IMR-90 (cell line): ENCODE measurements at regions not wholly inside any gene's neighbourhood (a gene's known extent, or its start where the extent isn't known, plus 50 kb on each side); places are given as distances from the start of the nearest gene placed in this dataset.

ENCODE experiments used
- ATAC-seq: fragments of 200-7000 bp; cut with Tn5 transposase; 2 replicates; pipeline ENCODE4 v1.9.1; 2020; ENCODE audit warnings: low read depth, mild to moderate bottlenecking, moderate library complexity
- BruUV-seq: library from RNA; stranded (reverse); fragments of 400-500 nt; replicated peaks from 2 replicates; lab custom pipeline; 2021; lab: Mats Ljungman, UMichigan
- CTCF ChIA-PET: fragments of 300-600 bp; formaldehyde crosslinking; extraction: SDS; loops from one replicate; lab custom pipeline; 2021; ENCODE audit warnings: antibody characterized with exemption; lab: Yijun Ruan, JAX
- POLR2A ChIA-PET: fragments of 300-600 bp; sonication (Branson Sonifier 250); formaldehyde crosslinking; loops from one replicate; lab custom pipeline; 2022; ENCODE audit warnings: antibody characterized with exemption; ENCODE audit not compliant: unreplicated experiment; lab: Charles Lee
- DNase-seq: peaks from one replicate; pipeline ENCODE4 v3.0.0; 2013
- H2AFZ ChIP-seq: replicated peaks from 2 replicates; pipeline ENCODE3; 2013; ENCODE audit warnings: low read length, mild to moderate bottlenecking; ENCODE audit not compliant: poor library complexity
- H2AK5ac ChIP-seq: 2 replicates; pipeline ENCODE4 v1.6.1; 2013; ENCODE audit warnings: low read depth, low read length, inconsistent platforms
- H2AK9ac ChIP-seq: replicated peaks from 2 replicates; pipeline ENCODE3; 2013; ENCODE audit warnings: mild to moderate bottlenecking, low read depth, low read length, moderate library complexity; ENCODE audit not compliant: poor library complexity
- H2BK120ac ChIP-seq: 2 replicates; pipeline ENCODE4 v1.6.1; 2013; ENCODE audit warnings: low read depth, low read length, inconsistent platforms
- H2BK15ac ChIP-seq: 3 replicates; pipeline ENCODE4 v1.6.1; 2013; ENCODE audit warnings: low read depth, low read length, inconsistent platforms
- H2BK20ac ChIP-seq: 2 replicates; pipeline ENCODE4 v1.6.1; 2013; ENCODE audit warnings: low read depth, mild to moderate bottlenecking, inconsistent platforms, low read length, moderate library complexity
- H2BK5ac ChIP-seq: 2 replicates; pipeline ENCODE4 v1.6.1; 2013; ENCODE audit warnings: mild to moderate bottlenecking, low read depth, low read length, inconsistent platforms; ENCODE audit not compliant: poor library complexity, severe bottlenecking
- H3K14ac ChIP-seq: replicated peaks from 2 replicates; pipeline ENCODE4 v1.6.1; 2013; ENCODE audit warnings: low read depth, low read length, inconsistent platforms
- H3K18ac ChIP-seq: 2 replicates; pipeline ENCODE4 v1.6.1; 2013; ENCODE audit warnings: low read depth, low read length, control low read depth
- H3K23ac ChIP-seq: 2 replicates; pipeline ENCODE4 v1.6.1; 2013; ENCODE audit warnings: low read depth, low read length, inconsistent platforms
- H3K27ac ChIP-seq: 2 replicates; pipeline ENCODE4 v1.5.1; 2013; ENCODE audit warnings: mild to moderate bottlenecking, control low read depth, low read length; ENCODE audit not compliant: insufficient read depth
- H3K27me3 ChIP-seq: 2 replicates; pipeline ENCODE4 v1.6.1; 2013; ENCODE audit warnings: low read length; ENCODE audit not compliant: control insufficient read depth, insufficient read depth
- H3K36me3 ChIP-seq: 2 replicates; pipeline ENCODE4 v1.6.1; 2013; ENCODE audit warnings: low read length, mixed read lengths; ENCODE audit not compliant: control insufficient read depth, insufficient read depth
- H3K4ac ChIP-seq: 2 replicates; pipeline ENCODE4 v1.6.1; 2013; ENCODE audit warnings: low read depth, low read length, inconsistent platforms
- H3K4me1 ChIP-seq: 2 replicates; pipeline ENCODE4 v1.6.1; 2013; ENCODE audit warnings: low read length, mixed read lengths; ENCODE audit not compliant: control insufficient read depth, insufficient read depth
- H3K4me2 ChIP-seq: 2 replicates; pipeline ENCODE4 v1.6.1; 2013; ENCODE audit warnings: low read depth, mild to moderate bottlenecking, control low read depth, low read length, moderate library complexity
- H3K4me3 ChIP-seq: 2 replicates; pipeline ENCODE4 v1.5.1; 2013; ENCODE audit warnings: low read depth, mild to moderate bottlenecking, control low read depth, low read length, moderate library complexity; ENCODE audit not compliant: insufficient read depth
- H3K56ac ChIP-seq: 2 replicates; pipeline ENCODE4 v1.6.1; 2013; ENCODE audit warnings: low read length, inconsistent platforms; ENCODE audit not compliant: insufficient read depth; ENCODE audit errors: extremely low read depth
- H3K79me1 ChIP-seq, 2 experiments: 2 replicates each; pipeline ENCODE4 v1.6.1; 2013; ENCODE audit warnings: low read length in 2 of 2, inconsistent platforms in 1 of 2, low read depth in 1 of 2
- H3K9ac ChIP-seq: 2 replicates; pipeline ENCODE4 v1.6.1; 2013; ENCODE audit warnings: low read depth, low read length, control low read depth
- H3K9me1 ChIP-seq: 2 replicates; pipeline ENCODE4 v1.6.1; 2013; ENCODE audit warnings: low read length, inconsistent platforms; ENCODE audit not compliant: insufficient read depth
- H3K9me3 ChIP-seq: 2 replicates; pipeline ENCODE4 v1.6.1; 2013; ENCODE audit warnings: low read length; ENCODE audit not compliant: control insufficient read depth, insufficient read depth
- H4K20me1 ChIP-seq: 2 replicates; pipeline ENCODE4 v1.6.1; 2013; ENCODE audit warnings: low read length, inconsistent platforms; ENCODE audit not compliant: insufficient read depth
- H4K5ac ChIP-seq: 2 replicates; pipeline ENCODE4 v1.6.1; 2013; ENCODE audit warnings: mild to moderate bottlenecking, low read depth, low read length, control low read depth
- H4K8ac ChIP-seq, 2 experiments: 2 replicates each; pipeline ENCODE4 v1.6.1; 2013; ENCODE audit warnings: low read depth in 2 of 2, low read length in 2 of 2, control low read depth in 1 of 2, inconsistent platforms in 1 of 2
- H4K91ac ChIP-seq: 2 replicates; pipeline ENCODE4 v1.6.1; 2013; ENCODE audit warnings: low read depth, low read length, inconsistent platforms; ENCODE audit not compliant: insufficient read depth
- CHD1 ChIP-seq: IDR thresholded peaks from 2 replicates; pipeline ENCODE4 v1.6.1; 2012; ENCODE audit warnings: low read depth, low read length, improper control_type of control experiment
- WGBS, 2 experiments: methylation state at CpG; one replicate each; pipeline versions ENCODE4 v1.1.5 to v1.1.7; 2013; ENCODE audit warnings: missing lambda C conversion rate in 2 of 2; ENCODE audit not compliant: insufficient read length in 1 of 2; ENCODE audit errors: extremely low coverage in 2 of 2; 5-methylcytosine and 5-hydroxymethylcytosine counted together
- dilution Hi-C: fragments of 300-500 bp; cut with HindIII; formaldehyde crosslinking; loops from one replicate; pipeline ENCODE4 v1.14.3; 2018; ENCODE audit warnings: low sequenced_read_pairs; ENCODE audit not compliant: unreplicated experiment
- in situ Hi-C: fragments of 300-500 bp; cut with MboI; formaldehyde crosslinking; loops from 3 replicates; pipeline ENCODE4 v1.14.3; 2019; ENCODE audit warnings: low sequenced_read_pairs, inconsistent platforms, mixed read lengths
- intact Hi-C: fragments of 100-400 bp; cut with micrococcal nuclease; formaldehyde crosslinking; loops from 2 replicates; pipeline ENCODE4 v1.10.0; 2022

DNA sequence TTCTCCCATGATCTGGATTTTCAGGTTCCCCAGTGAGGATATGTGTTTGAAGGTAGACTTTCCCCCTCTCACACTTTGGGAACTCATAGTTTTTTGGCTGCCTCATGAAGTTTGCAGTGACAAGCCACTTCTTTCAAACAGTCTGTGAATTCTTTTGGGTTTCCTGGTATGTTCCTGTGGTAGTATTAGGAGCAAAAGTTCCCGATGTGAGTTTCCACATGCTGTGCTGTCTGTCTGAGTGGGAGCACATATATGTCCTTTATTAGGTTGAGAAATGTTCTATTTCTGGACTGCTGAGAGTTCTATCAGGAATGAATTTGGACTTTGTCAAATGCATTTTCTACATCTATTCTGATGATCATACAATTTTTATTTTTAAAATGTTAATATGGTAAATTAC lies 273.2 kb upstream of the TARS1 start:
- Histone ChIP-seq H3K4me3 (no peak overlapping the region), H3K79me1 (no peaks in the 10 kb centered on the region), H3K9me1 (no peaks in the 10 kb centered on the region), H3K9ac (no peak overlapping the region), H3K27me3 (no peaks in the 10 kb centered on the region), H4K5ac (no peak overlapping the region), H3K4me1 (no peaks in the 10 kb centered on the region), H3K9me3 (peaks cover 3% of the 10 kb centered on the region; the same call in 1 of the 2 replicates), H2AK5ac (no peak overlapping the region), H2BK20ac (no peak overlapping the region), H3K36me3 (no peaks in the 10 kb centered on the region), H2BK120ac (no peak overlapping the region), H2BK15ac (no peak overlapping the region), H4K91ac (no peak overlapping the region; the same call in 1 of the 2 replicates), H3K18ac (no peak overlapping the region), H3K4ac (no peak overlapping the region), H3K27ac (no peak overlapping the region), H4K20me1 (no peaks in the 10 kb centered on the region), H4K8ac (no peak overlapping the region), H3K14ac (no peak overlapping the region), H3K23ac (no peak overlapping the region), H2AK9ac (no peak overlapping the region), H3K4me2 (no peak overlapping the region), H3K56ac (no peak overlapping the region), H2AFZ (no peak overlapping the region), H2BK5ac (no peak overlapping the region)
- TF ChIP-seq CHD1: no peak
- ChIA-PET POLR2A (no interaction called here), CTCF (no interaction called here)
- intact Hi-C loops: no loop called here
- dilution Hi-C loops: no loop called here
- no TSS peak for BruUV-seq
- in situ Hi-C loops: no loop called here
- ATAC-seq: no peak
- WGBS, 2 experiments: no CpG with 5 or more reads among the region's 1 CpG
- no peak for DNase-seq
